HG02884 (cell line): ENCODE measurements at regions not wholly inside any gene's neighbourhood (a gene's known extent, or its start where the extent isn't known, plus 50 kb on each side); places are given as distances from the start of the nearest gene placed in this dataset.
A peak's percentile ranks its signal among the peaks of the same experiment; 100 is the strongest.
"Not testable (repeated sequence)": the region's sequence is repeated elsewhere in the genome, so short reads cannot be mapped to it uniquely, and the experiment has no call there.

Experiments used
- ATAC-seq: cut with Tn5 transposase; IDR thresholded peaks from one replicate; pipeline ENCODE4 v1.9.1; 2021; ENCODE audit warnings: mild to moderate bottlenecking, moderate library complexity; ENCODE audit not compliant: unreplicated experiment

- ATAC-seq, result not testable (repeated sequence)
Measured at GRCh38 chr9:62874745-62875599, 1685.1 kb downstream of the SPATA31A7 start.

GRCh38 chr9:62877552-62877951 lies 1687.7 kb downstream of the SPATA31A7 start:
- not testable (repeated sequence) for ATAC-seq

- ATAC-seq, result not testable (repeated sequence)
Measured at GRCh38 chr9:62877987-62878386, 1688.2 kb downstream of the SPATA31A7 start.

GRCh38 chr9:62880453-62880852 lies 1690.6 kb downstream of the SPATA31A7 start:
- not testable (repeated sequence) for ATAC-seq

- not testable (repeated sequence) for ATAC-seq
Measured at GRCh38 chr9:62880971-62881370, 1691.1 kb downstream of the SPATA31A7 start.

- ATAC-seq, result not testable (repeated sequence)
Measured at GRCh38 chr9:62881811-62882210, 1692.0 kb downstream of the SPATA31A7 start.

GRCh38 chr9:62882717-62883116 lies 1692.9 kb downstream of the SPATA31A7 start:
- ATAC-seq, result not testable (repeated sequence)

- not testable (repeated sequence) for ATAC-seq
Measured at GRCh38 chr9:62896692-62897091, 1706.9 kb downstream of the SPATA31A7 start.

GRCh38 chr9:62897411-62898225 lies 1707.8 kb downstream of the SPATA31A7 start:
- ATAC-seq, result not testable (repeated sequence)

- ATAC-seq, result not testable (repeated sequence)
Measured at GRCh38 chr9:62899666-62900065, 1709.8 kb downstream of the SPATA31A7 start.

GRCh38 chr9:62904061-62904460 lies 1714.2 kb downstream of the SPATA31A7 start:
- ATAC-seq, result not testable (repeated sequence)

GRCh38 chr9:62905722-62906121 lies 1715.9 kb downstream of the SPATA31A7 start:
- not testable (repeated sequence) for ATAC-seq

- not testable (repeated sequence) for ATAC-seq
Measured at GRCh38 chr9:62907866-62908265, 1718.0 kb downstream of the SPATA31A7 start.

GRCh38 chr9:62908271-62908670 lies 1718.4 kb downstream of the SPATA31A7 start:
- ATAC-seq, result not testable (repeated sequence)

GRCh38 chr9:62909447-62909846 lies 1719.6 kb downstream of the SPATA31A7 start:
- ATAC-seq, result not testable (repeated sequence)

GRCh38 chr9:62912278-62912677 lies 1722.4 kb downstream of the SPATA31A7 start:
- ATAC-seq, result not testable (repeated sequence)

- ATAC-seq, result not testable (repeated sequence)
Measured at GRCh38 chr9:62915168-62915567, 1725.3 kb downstream of the SPATA31A7 start.

GRCh38 chr9:62915661-62916060 lies 1725.8 kb downstream of the SPATA31A7 start:
- peak; percentile 100 for ATAC-seq

- ATAC-seq, result not testable (repeated sequence)
Measured at GRCh38 chr9:62918648-62919385, 1729.0 kb downstream of the SPATA31A7 start.

- not testable (repeated sequence) for ATAC-seq
Measured at GRCh38 chr9:62931484-62931883, 1741.6 kb downstream of the SPATA31A7 start.

GRCh38 chr9:62952840-62953239 lies 1763.0 kb downstream of the SPATA31A7 start:
- not testable (repeated sequence) for ATAC-seq
